ENCODE measurements at regions not wholly inside any gene's neighbourhood (a gene's known extent, or its start where the extent isn't known, plus 50 kb on each side); places are given as distances from the start of the nearest gene placed in this dataset.

DNA sequence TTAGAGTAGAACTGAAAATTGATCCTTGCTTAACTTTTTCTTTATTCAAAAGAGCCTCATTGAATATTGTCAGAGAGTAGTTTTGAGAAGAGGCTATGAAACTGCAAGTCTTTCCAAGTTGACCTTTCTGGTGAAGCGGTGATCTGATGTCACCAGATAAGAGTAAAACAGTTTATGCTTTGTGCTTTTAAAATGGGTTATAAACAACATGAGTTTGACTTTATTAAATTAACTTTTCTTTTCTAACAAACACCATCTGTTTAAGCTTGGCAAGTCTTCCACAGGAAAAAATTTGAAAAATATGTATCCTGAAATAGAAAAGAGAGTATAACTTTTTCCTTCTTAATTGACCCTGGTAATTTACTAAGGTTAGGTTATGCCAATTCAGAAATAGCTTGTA lies 408.7 kb upstream of the NOVA1 start:
- in situ Hi-C loops (cut with MboI; ENCODE audit: low sequenced_read_pairs) = no loop called here
- H3K4me1 ChIP-seq (ENCODE audit: control insufficient read depth, insufficient read depth, low read length) = no peaks in the 10 kb centered on the region
- H4K20me1 ChIP-seq (ENCODE audit: insufficient read depth, low read length) = no peaks in the 10 kb centered on the region
- intact Hi-C loops (cut with micrococcal nuclease) = no loop called here
- H3K9me1 ChIP-seq (ENCODE audit: insufficient read depth, low read length) = no peaks in the 10 kb centered on the region
- no peaks in the 10 kb centered on the region for H3K79me1 ChIP-seq (ENCODE audit: low read depth in 1 of 2, low read length in 2 of 2)
- no TSS peak for BruUV-seq (replicated peaks)
- H3K27me3 ChIP-seq (ENCODE audit: control insufficient read depth, insufficient read depth, low read length) = no peaks in the 10 kb centered on the region
- WGBS, 2 experiments (ENCODE audit: extremely low coverage in 2 of 2, insufficient read length in 1 of 2) = no CpG with 5 or more reads among the region's 1 CpG
- peaks cover 8% of the 10 kb centered on the region for H3K9me3 ChIP-seq (ENCODE audit: control insufficient read depth, insufficient read depth, low read length)
- no peak overlapping the region for H3K23ac ChIP-seq (ENCODE audit: low read depth, low read length)
- H2BK20ac ChIP-seq (ENCODE audit: low read depth, low read length) = no peak overlapping the region
- DNase-seq (no peak), ATAC-seq (ENCODE audit: low read depth) (no peak)
- dilution Hi-C loops (cut with HindIII; ENCODE audit: low sequenced_read_pairs, unreplicated experiment) = no loop called here
- H4K8ac ChIP-seq (ENCODE audit: low read depth in 2 of 2, low read length in 2 of 2) = no peak overlapping the region
- ChIA-PET CTCF (no interaction called here), POLR2A (ENCODE audit: unreplicated experiment) (no interaction called here)
- no peak overlapping the region for H4K5ac ChIP-seq (ENCODE audit: low read depth, low read length)
- H2BK120ac ChIP-seq (ENCODE audit: low read depth, low read length) = no peak overlapping the region
- no peak overlapping the region for H2BK5ac ChIP-seq (ENCODE audit: low read depth, low read length, poor library complexity, severe bottlenecking)
- TF ChIP-seq USF2 (IDR thresholded peaks at IDR 0.05; ENCODE audit: low read depth, low read length) (no peak), RCOR1 (IDR thresholded peaks at IDR 0.05; ENCODE audit: insufficient replicate concordance, low read length) (no peak), POLR2A (IDR thresholded peaks at IDR 0.05; ENCODE audit: low read depth, low read length) (no peak), CHD1 (IDR thresholded peaks at IDR 0.05; ENCODE audit: low read depth, low read length) (no peak), CEBPB (IDR thresholded peaks at IDR 0.05; ENCODE audit: low read depth, low read length) (no peak), FOS (IDR thresholded peaks at IDR 0.05; ENCODE audit: low read depth, low read length) (no peak), BHLHE40 (IDR thresholded peaks at IDR 0.05; ENCODE audit: low read depth, low read length) (no peak), MAFK (IDR thresholded peaks at IDR 0.05; ENCODE audit: low read depth, low read length) (no peak)
- TF ChIP-seq, protein P1, sequence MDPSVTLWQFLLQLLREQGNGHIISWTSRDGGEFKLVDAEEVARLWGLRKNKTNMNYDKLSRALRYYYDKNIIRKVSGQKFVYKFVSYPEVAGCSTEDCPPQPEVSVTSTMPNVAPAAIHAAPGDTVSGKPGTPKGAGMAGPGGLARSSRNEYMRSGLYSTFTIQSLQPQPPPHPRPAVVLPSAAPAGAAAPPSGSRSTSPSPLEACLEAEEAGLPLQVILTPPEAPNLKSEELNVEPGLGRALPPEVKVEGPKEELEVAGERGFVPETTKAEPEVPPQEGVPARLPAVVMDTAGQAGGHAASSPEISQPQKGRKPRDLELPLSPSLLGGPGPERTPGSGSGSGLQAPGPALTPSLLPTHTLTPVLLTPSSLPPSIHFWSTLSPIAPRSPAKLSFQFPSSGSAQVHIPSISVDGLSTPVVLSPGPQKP (IDR thresholded peaks at IDR 0.05; ENCODE audit: borderline replicate concordance, low read depth, low read length) = no peak
- no peak overlapping the region for H3K14ac ChIP-seq (replicated peaks; ENCODE audit: low read depth, low read length)
- H3K36me3 ChIP-seq (ENCODE audit: control insufficient read depth, insufficient read depth, low read length) = no peaks in the 10 kb centered on the region
- H3K9ac ChIP-seq (ENCODE audit: low read depth, low read length) = no peak overlapping the region
- H3K18ac ChIP-seq (ENCODE audit: low read depth, low read length) = no peak overlapping the region
- H3K4me2 ChIP-seq (ENCODE audit: low read depth, low read length) = no peak overlapping the region
- no peak overlapping the region for H2AK9ac ChIP-seq (replicated peaks; ENCODE audit: low read depth, low read length, poor library complexity)
- no peak overlapping the region for H3K56ac ChIP-seq (ENCODE audit: extremely low read depth, insufficient read depth, low read length)
- no peak overlapping the region for H4K91ac ChIP-seq (ENCODE audit: insufficient read depth, low read depth, low read length)
- H2AFZ ChIP-seq (replicated peaks; ENCODE audit: low read length, poor library complexity) = no peak overlapping the region
- H3K27ac ChIP-seq (ENCODE audit: insufficient read depth, low read length) = no peak overlapping the region
- no peak overlapping the region for H3K4ac ChIP-seq (ENCODE audit: low read depth, low read length)
- H3K4me3 ChIP-seq (ENCODE audit: insufficient read depth, low read depth, low read length) = no peak overlapping the region
- no peak overlapping the region for H2AK5ac ChIP-seq (ENCODE audit: low read depth, low read length)
- no peak overlapping the region for H2BK15ac ChIP-seq (ENCODE audit: low read depth, low read length)

All from IMR-90 (cell line).